Fibroblast of skin of scalp (primary cell): ENCODE measurements at regions not wholly inside any gene's neighbourhood (a gene's known extent, or its start where the extent isn't known, plus 50 kb on each side); places are given as distances from the start of the nearest gene placed in this dataset.

Experiments
- DNase-seq: peaks from one replicate; pipeline ENCODE4 v3.0.0-alpha.2; 2013

- DNase-seq: peak; percentile 15
These were observed 385.4 kb upstream of the TMEM132C start for GRCh38 chr12:127881371-127882140.

- no peak for DNase-seq
These were observed 384.0 kb upstream of the TMEM132C start for GRCh38 chr12:127883013-127883412.

- peak; percentile 40 for DNase-seq
These were observed 380.8 kb upstream of the TMEM132C start for GRCh38 chr12:127885954-127886750.

- no peak for DNase-seq
These were observed 380.1 kb upstream of the TMEM132C start for GRCh38 chr12:127886827-127887226.

- DNase-seq: peak; percentile 45
These were observed 377.8 kb upstream of the TMEM132C start for GRCh38 chr12:127888943-127889719.

- no peak for DNase-seq
These were observed 372.9 kb upstream of the TMEM132C start for GRCh38 chr12:127893895-127894609.

- DNase-seq: no peak
These were observed 370.3 kb upstream of the TMEM132C start for GRCh38 chr12:127896661-127897060.

- no peak for DNase-seq
These were observed 368.4 kb upstream of the TMEM132C start for GRCh38 chr12:127898616-127899015.

- no peak for DNase-seq
These were observed 367.0 kb upstream of the TMEM132C start for GRCh38 chr12:127899971-127900370.

GRCh38 chr12:127900386-127900785 is 366.6 kb upstream of the TMEM132C start:
- DNase-seq: no peak

GRCh38 chr12:127903146-127903545 is 363.8 kb upstream of the TMEM132C start:
- DNase-seq: peak; percentile 83

- DNase-seq: peak; percentile 77
These were observed 357.9 kb upstream of the TMEM132C start for GRCh38 chr12:127909041-127909440.

GRCh38 chr12:127911291-127911690 is 355.7 kb upstream of the TMEM132C start:
- no peak for DNase-seq

GRCh38 chr12:127912035-127912665 is 354.8 kb upstream of the TMEM132C start:
- DNase-seq: no peak

GRCh38 chr12:127923501-127923900 is 343.5 kb upstream of the TMEM132C start:
- no peak for DNase-seq

- peak; percentile 55 for DNase-seq
These were observed 341.0 kb upstream of the TMEM132C start for GRCh38 chr12:127925971-127926370.

- no peak for DNase-seq
These were observed 338.8 kb upstream of the TMEM132C start for GRCh38 chr12:127928178-127928577.

GRCh38 chr12:127928615-127929571 is 338.1 kb upstream of the TMEM132C start:
- DNase-seq: peak; percentile 75

GRCh38 chr12:127930122-127930521 is 336.8 kb upstream of the TMEM132C start:
- DNase-seq: no peak

GRCh38 chr12:127934409-127934808 is 332.6 kb upstream of the TMEM132C start:
- no peak for DNase-seq

GRCh38 chr12:127936463-127936862 is 330.5 kb upstream of the TMEM132C start:
- no peak for DNase-seq
